Lung (tissue), 11 donors: ENCODE measurements at regions not wholly inside any gene's neighbourhood (a gene's known extent, or its start where the extent isn't known, plus 50 kb on each side); places are given as distances from the start of the nearest gene placed in this dataset.

ENCODE experiments used
- ATAC-seq: fragments of 200-7000 bp; cut with Tn5 transposase; one replicate; pipeline ENCODE4 v1.9.1; 2020; ENCODE audit warnings: moderate number of reproducible peaks; ENCODE audit not compliant: insufficient read depth, low FRiP score
- DNase-seq, 3 donors: peaks; one replicate each; pipeline ENCODE4 v3.0.0-alpha.2; 2013 to 2017
- H3K27ac ChIP-seq, 2 donors: one replicate each; pipeline ENCODE4 v1.5.1; 2013; ENCODE audit warnings: mild to moderate bottlenecking in 2 of 2, moderate library complexity in 2 of 2, control low read depth in 1 of 2, inconsistent platforms in 1 of 2, low read depth in 1 of 2, low read length in 1 of 2
- H3K27me3 ChIP-seq, 3 donors: one replicate each; pipeline ENCODE4 v1.5.1; 2013; ENCODE audit warnings: low read length in 2 of 3; ENCODE audit not compliant: control insufficient read depth in 3 of 3, insufficient read depth in 3 of 3
- H3K36me3 ChIP-seq, 4 donors: one replicate each; pipeline ENCODE4 v1.5.1; 2013; ENCODE audit warnings: low read length in 4 of 4, mild to moderate bottlenecking in 1 of 4, moderate library complexity in 1 of 4; ENCODE audit not compliant: control insufficient read depth in 4 of 4, insufficient read depth in 4 of 4
- H3K4me1 ChIP-seq, 5 donors: one replicate each; pipeline ENCODE4 v1.5.1; 2013; ENCODE audit warnings: low read length in 5 of 5, mild to moderate bottlenecking in 2 of 5, moderate library complexity in 1 of 5; ENCODE audit not compliant: control insufficient read depth in 5 of 5, insufficient read depth in 5 of 5
- H3K4me3 ChIP-seq: one replicate; pipeline ENCODE4 v1.5.1; 2013; ENCODE audit warnings: mild to moderate bottlenecking, control low read depth, moderate library complexity
- H3K9ac ChIP-seq, 2 donors: one replicate each; pipeline ENCODE4 v1.5.1; 2013; ENCODE audit warnings: low read length in 2 of 2, control low read depth in 1 of 2; ENCODE audit not compliant: insufficient read depth in 1 of 2
- H3K9me3 ChIP-seq, 4 donors: one replicate each; pipeline ENCODE4 v1.5.1; 2013; ENCODE audit warnings: low read length in 3 of 4, mild to moderate bottlenecking in 1 of 4, moderate library complexity in 1 of 4; ENCODE audit not compliant: control insufficient read depth in 4 of 4, insufficient read depth in 3 of 4
- CTCF ChIP-seq: IDR thresholded peaks from 2 replicates; pipeline ENCODE4 v1.5.1; 2012; ENCODE audit warnings: mild to moderate bottlenecking; ENCODE audit errors: control extremely low read depth, extremely low read depth
- WGBS, 2 donors: extraction: QIAGEN DNeasy Blood & Tissue Kit; methylation state at CpG; one replicate each; pipeline ENCODE4 v1.1.7; 2013; 5-methylcytosine and 5-hydroxymethylcytosine counted together
- donor health status: control.
- donor health status: control.
- donor health status: Bipolar disorder and iron deficiency.
- donor health status: healthy.
- donor health status: DM: yes; HTN: yes; CAD: no.

GRCh38 chr2:20141806-20142205, 83.1 kb downstream of the SDC1 start:
- no peak for TF ChIP-seq CTCF
- Histone ChIP-seq H3K4me3 (no peak overlapping the region), H3K9ac (no peak overlapping the region), H3K27me3 (no peaks in the 10 kb centered on the region), H3K9me3 (peaks cover 0 to 3% (median 0%) of the 10 kb centered on the region in 4 donors), H3K4me1 (peaks cover 0 to 31% (median 6%) of the 10 kb centered on the region in 5 donors), H3K27ac (no peak overlapping the region), H3K36me3 (no peaks in the 10 kb centered on the region)
- ATAC-seq, result no peak
- peak in 1 of 3 donors; percentile 0 for DNase-seq
- 89 to 94% methylated on average over 8 of the region's 8 CpGs for WGBS, 2 donors

GRCh38 chr2:20141056-20141762, 83.7 kb downstream of the SDC1 start:
- Histone ChIP-seq H3K4me3 (no peak overlapping the region), H3K4me1 (peaks cover 0 to 29% (median 6%) of the 10 kb centered on the region in 5 donors), H3K27ac (peak overlapping the region in 1 of 2 donors; percentile 9), H3K27me3 (no peaks in the 10 kb centered on the region), H3K9me3 (peaks cover 0 to 3% (median 0%) of the 10 kb centered on the region in 4 donors), H3K36me3 (no peaks in the 10 kb centered on the region), H3K9ac (no peak overlapping the region)
- TF ChIP-seq CTCF, result no peak
- WGBS, 2 donors, result 69 to 73% methylated on average over 9 of the region's 9 CpGs
- ATAC-seq, result peak; percentile 73
- peak in 1 of 3 donors; percentile 7 for DNase-seq

GRCh38 chr2:20140321-20141055, 84.4 kb downstream of the SDC1 start:
- Histone ChIP-seq H3K36me3 (no peaks in the 10 kb centered on the region), H3K4me1 (peaks cover 0 to 21% (median 2%) of the 10 kb centered on the region in 5 donors), H3K9me3 (peaks cover 0 to 2% (median 0%) of the 10 kb centered on the region in 4 donors), H3K9ac (no peak overlapping the region), H3K27ac (no peak overlapping the region), H3K27me3 (no peaks in the 10 kb centered on the region), H3K4me3 (no peak overlapping the region)
- no peak for DNase-seq
- no peak for TF ChIP-seq CTCF
- WGBS, 2 donors, result 90 to 96% methylated on average over 11 of the region's 11 CpGs
- no peak for ATAC-seq
